ENCODE measurements at regions not wholly inside any gene's neighbourhood (a gene's known extent, or its start where the extent isn't known, plus 50 kb on each side); places are given as distances from the start of the nearest gene placed in this dataset.
"Not testable (repeated sequence)": the region's sequence is repeated elsewhere in the genome, so short reads cannot be mapped to it uniquely, and the experiment has no call there.

DNA sequence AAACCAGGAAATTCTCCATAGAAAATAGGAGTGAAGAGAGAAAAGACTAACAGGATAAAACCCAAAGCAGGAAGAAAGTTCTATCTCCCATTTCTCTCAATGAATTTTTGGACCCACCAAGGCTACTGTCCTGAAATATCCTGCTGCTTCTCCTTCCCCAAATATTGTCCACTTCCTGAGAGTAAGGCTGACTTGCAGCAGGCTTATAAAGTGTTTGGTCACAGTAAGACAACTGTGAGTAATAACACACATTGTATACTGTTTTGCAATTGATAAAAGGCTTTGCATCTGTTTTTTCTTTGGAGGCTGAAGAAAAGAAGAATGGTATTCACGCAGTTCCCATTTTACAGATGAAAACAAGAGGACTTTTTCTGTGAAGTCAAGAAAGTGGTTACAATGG is 52.8 kb downstream of the FOXD4L6 start:
- H3K36me3 ChIP-seq; H3K27ac ChIP-seq (replicated peaks in 1 of 4); intact Hi-C loops (cut with DNase I); H3K4me3 ChIP-seq; H3K9me3 ChIP-seq; DNase-seq (ENCODE audit: extremely low spot score): not testable (repeated sequence)
- WGBS = 64% methylated on average over 1 of the region's 1 CpG
- peaks cover 0 to 36% (median 0%) of the 10 kb centered on the region in 4 donors for H3K27me3 ChIP-seq
- peaks cover 3 to 21% (median 13%) of the 10 kb centered on the region in 4 donors for H3K4me1 ChIP-seq

DNA sequence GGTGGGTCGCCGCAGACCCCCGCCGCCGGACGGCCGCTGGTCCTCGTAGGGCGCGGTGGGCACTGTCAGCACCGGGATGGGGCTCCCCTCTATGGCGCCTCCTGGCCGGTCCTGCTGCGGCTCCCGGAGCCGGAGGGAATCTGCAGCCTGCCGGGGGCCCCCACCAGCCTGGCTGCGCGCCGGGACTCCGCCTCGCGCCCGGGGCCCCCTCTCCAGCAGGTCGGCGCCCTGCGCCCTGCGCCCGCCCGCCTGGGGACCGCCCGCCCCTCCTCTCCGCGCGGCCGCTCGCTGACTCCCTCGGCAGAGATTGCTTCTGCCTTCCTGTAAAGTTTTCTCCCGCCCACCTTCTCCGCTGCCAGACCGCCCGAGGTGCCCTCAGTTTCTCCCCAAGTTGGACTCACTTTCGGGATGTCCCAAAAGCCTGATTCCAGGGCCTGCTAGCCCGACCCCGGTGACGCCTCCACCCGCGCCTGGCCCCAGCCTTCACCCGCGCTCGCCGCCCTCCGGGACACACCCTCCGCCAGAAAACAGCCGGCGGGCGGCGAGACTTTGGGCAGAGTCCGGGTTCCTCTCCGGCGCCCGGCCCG is 54.0 kb downstream of the FOXD4L6 start:
- Histone ChIP-seq H3K27me3 (peaks cover 0 to 31% (median 0%) of the 10 kb centered on the region in 4 donors), H3K27ac (replicated peaks in 1 of 4) (peak overlapping the region; percentile 53 to 68 (median 63)), H3K4me1 (peaks cover 3 to 21% (median 13%) of the 10 kb centered on the region in 4 donors), H3K4me3 (peak overlapping the region; percentile 61 to 74 (median 66))
- peak; percentile 89 for DNase-seq (ENCODE audit: extremely low spot score)
- intact Hi-C loops (cut with DNase I); H3K9me3 ChIP-seq; H3K36me3 ChIP-seq: not testable (repeated sequence)
- WGBS = 3% methylated on average over 45 of the region's 63 CpGs

DNA sequence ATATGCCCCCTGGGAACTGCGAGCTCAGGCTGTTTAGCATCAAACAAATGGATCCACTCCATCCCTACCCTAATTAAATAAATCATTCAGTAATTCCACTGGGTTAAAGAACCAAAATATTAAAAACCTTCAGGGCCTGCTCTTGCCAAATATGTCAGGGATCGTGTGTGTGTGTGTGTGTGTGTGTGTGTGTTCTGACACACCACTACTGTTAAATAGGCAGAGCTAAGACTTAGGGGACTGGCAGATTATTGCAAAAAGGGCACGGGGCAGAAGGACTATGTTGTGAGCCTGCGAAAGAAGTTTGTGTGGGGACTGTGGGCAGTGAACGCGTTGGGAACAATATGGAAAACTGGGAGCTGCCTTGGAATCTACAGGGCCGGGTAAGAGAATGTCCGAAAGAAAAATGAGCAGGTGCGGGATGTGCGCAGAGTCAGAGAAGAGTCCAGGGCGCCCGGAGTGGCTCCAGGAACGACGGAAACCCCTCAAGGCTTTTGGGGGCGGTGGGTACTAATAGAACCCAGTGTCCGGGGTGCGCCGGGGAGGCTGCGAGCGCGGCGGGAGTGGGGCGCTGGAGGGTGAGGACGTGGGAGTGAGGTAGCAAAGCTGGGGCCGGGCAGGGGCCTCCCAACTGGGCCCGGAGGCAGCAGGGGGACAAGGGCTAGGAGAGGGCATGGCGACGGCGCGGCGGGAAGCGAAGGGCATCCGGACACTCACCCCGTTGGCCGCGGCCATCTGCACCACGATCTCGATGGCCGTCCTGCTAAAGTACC is 54.8 kb downstream of the FOXD4L6 start:
- H3K36me3 ChIP-seq; H3K9me3 ChIP-seq; intact Hi-C loops (cut with DNase I); DNase-seq (ENCODE audit: extremely low spot score): not testable (repeated sequence)
- Histone ChIP-seq H3K27ac (replicated peaks in 1 of 4) (peak overlapping the region; percentile 53 to 68 (median 63)), H3K27me3 (peaks cover 0 to 29% (median 0%) of the 10 kb centered on the region in 4 donors), H3K4me3 (peak overlapping the region; percentile 61 to 74 (median 66)), H3K4me1 (peaks cover 3 to 21% (median 13%) of the 10 kb centered on the region in 4 donors)
- WGBS = 23% methylated on average over 39 of the region's 39 CpGs

DNA sequence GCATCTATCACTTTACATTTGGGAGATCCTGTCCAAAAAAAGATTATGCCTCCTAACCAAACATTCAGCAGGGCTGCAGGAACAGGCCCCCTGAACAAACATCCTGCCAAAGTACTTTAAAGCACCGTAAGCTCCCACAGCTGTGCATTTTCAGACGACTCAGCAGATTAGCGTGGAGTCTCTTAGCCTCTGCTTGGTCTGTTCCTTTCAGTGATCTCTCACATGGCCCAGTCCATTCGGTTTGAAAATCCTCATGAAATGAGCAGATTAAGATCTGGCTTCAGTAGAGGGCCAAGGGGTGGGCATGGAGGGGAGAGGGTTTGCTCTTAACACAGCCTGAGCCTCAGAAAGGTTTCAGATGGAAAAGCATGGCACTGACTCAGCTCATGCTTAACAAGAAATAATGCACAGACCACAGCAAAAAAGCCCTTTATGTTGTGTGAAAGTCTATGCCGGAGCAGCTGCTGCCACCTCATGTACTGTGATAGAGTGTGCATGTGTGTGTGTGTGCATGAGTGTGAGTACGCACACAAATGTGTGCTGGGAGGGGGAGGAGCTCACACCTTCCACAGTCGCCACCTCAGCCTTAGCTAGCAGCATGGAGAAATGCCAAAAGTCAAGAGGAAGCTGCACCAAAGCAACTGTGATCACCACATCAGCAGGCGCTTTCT is 64.2 kb downstream of the FOXD4L6 start:
- H3K4me1 ChIP-seq; intact Hi-C loops (cut with DNase I); H3K27me3 ChIP-seq; H3K27ac ChIP-seq (replicated peaks in 1 of 4); H3K4me3 ChIP-seq; H3K9me3 ChIP-seq; H3K36me3 ChIP-seq: not testable (repeated sequence)
- peak; percentile 88 for DNase-seq (ENCODE audit: extremely low spot score)
- 26% methylated on average over 5 of the region's 8 CpGs for WGBS

DNA sequence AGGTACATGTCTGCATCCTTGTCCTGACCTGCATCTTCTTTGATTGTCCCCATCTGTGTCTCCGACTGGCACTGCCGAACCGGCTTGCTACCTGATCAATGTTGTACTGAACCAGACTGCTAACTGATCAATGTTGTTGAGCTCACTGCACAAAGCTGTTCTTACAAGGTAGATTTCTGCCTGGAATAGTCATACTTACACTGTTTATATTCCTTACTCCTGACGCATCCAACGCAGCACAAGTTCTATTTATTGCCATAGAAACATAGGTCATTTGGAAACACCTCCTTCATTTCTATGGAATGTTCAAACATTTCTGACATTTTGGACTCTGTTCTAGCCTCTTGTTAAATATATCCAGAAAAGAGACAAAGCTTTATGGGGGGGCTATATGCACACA is 65.2 kb downstream of the FOXD4L6 start:
- DNase-seq (ENCODE audit: extremely low spot score); H3K4me3 ChIP-seq; H3K4me1 ChIP-seq; H3K27me3 ChIP-seq; H3K27ac ChIP-seq (replicated peaks in 1 of 4); H3K36me3 ChIP-seq; H3K9me3 ChIP-seq; intact Hi-C loops (cut with DNase I): not testable (repeated sequence)
- 67% methylated on average over 5 of the region's 5 CpGs for WGBS

DNA sequence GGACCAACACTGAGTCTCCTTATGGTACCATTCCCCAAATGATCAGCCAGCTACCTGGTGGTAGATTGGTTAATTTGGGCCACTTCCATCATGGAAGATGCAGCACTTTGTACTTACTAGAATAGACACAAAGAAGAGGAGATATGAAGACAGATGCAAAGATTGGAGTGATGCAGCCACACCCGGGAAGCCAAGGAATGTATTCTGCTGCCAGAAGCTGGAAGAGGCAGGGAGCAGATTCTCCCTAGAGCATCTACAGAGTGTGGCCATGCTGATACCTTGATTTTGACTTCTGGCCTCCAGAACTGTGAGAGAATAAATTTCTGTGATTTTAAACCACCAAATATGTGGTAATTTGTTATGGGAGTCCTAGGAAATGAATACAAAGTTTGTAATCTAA is 68.9 kb downstream of the FOXD4L6 start:
- H3K36me3 ChIP-seq; DNase-seq (ENCODE audit: extremely low spot score); H3K27me3 ChIP-seq; H3K4me1 ChIP-seq; H3K9me3 ChIP-seq; H3K4me3 ChIP-seq; intact Hi-C loops (cut with DNase I); H3K27ac ChIP-seq (replicated peaks in 1 of 4): not testable (repeated sequence)
- WGBS = 91% methylated on average over 1 of the region's 1 CpG

DNA sequence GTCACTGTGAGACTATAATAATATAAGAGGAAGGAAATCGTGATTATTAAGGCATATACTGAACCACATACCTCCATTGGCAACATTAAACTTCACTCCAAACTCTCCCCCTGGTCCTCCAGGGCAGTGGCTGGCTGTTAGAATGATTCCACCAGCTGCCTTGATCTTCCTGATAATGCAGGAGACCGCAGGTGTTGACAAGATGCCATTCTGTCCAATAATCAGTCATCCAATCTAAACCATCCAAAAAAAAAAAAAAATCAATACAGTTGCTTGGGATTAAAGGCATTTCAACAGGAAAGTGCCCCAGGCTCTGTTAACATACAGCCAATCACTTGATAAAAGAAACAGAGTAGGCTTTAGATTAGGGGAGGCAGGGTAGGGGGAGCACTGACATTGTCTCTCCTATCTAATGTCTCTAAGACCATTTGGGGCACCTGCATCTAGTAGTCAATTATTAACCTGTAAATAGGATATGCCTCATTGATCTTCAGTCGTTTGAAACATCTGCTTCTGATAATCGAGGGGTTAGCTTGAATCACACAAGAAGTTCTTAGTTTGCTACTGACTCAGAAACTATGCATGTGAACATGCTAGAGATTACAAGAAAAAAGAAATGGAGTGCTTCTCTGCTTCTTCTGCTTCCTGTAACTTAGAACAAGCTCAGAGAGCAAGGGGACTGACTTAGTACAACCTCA is 74.7 kb downstream of the FOXD4L6 start:
- intact Hi-C loops (cut with DNase I); DNase-seq (ENCODE audit: extremely low spot score); H3K36me3 ChIP-seq; H3K4me1 ChIP-seq; H3K27ac ChIP-seq (replicated peaks in 1 of 4); H3K27me3 ChIP-seq; H3K9me3 ChIP-seq; H3K4me3 ChIP-seq: not testable (repeated sequence)
- 81% methylated on average over 4 of the region's 4 CpGs for WGBS

- H3K27ac ChIP-seq (replicated peaks in 1 of 4); H3K36me3 ChIP-seq; DNase-seq (ENCODE audit: extremely low spot score); H3K4me3 ChIP-seq; H3K9me3 ChIP-seq; intact Hi-C loops (cut with DNase I); H3K4me1 ChIP-seq; H3K27me3 ChIP-seq: not testable (repeated sequence)
- WGBS = 82% methylated on average over 2 of the region's 2 CpGs
Measured at GRCh38 chr9:41048672-41049071, 79.8 kb downstream of the FOXD4L6 start.

DNA sequence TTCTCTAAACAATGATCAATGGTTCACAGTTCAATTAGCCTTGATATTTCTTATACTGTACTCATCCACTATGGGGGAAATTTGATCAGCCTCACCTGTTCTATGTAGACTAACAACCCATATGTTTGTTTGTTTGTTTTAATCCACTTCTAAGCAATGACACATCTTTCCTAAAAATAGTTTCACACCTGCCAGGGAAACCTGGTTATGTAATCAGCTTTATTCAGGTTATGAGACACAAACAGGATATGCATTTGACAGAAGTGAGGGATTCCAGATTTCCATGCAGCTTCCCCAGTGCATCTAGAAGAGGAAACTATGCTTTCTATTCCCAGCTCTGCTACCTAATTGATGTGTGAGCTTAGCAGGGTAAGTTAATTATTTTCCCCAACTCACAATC is 80.7 kb downstream of the FOXD4L6 start:
- H3K36me3 ChIP-seq; H3K4me3 ChIP-seq; DNase-seq (ENCODE audit: extremely low spot score); intact Hi-C loops (cut with DNase I); H3K9me3 ChIP-seq; H3K4me1 ChIP-seq; H3K27me3 ChIP-seq; H3K27ac ChIP-seq (replicated peaks in 1 of 4): not testable (repeated sequence)

DNA sequence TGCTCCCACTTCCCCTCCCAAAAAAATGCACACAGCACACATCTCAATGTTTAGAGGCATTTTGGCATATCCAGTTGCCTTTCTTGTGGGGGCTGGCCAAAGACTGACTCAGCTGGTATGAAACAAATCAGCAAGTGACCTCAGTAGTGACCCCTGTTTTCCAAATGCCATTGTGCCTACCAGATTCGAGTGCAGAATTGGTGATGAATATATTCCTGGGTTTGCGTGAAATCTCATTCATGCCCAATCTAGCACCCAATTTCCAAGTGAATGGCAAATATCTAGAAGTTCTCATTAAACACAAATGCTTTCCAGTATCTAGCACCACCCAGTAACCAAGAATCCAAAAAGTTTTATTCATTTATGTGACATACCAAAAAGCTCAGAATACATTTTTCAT is 83.6 kb downstream of the FOXD4L6 start:
- intact Hi-C loops (cut with DNase I); H3K27ac ChIP-seq (replicated peaks in 1 of 4); H3K4me1 ChIP-seq; H3K36me3 ChIP-seq; H3K4me3 ChIP-seq; H3K9me3 ChIP-seq; DNase-seq (ENCODE audit: extremely low spot score); H3K27me3 ChIP-seq: not testable (repeated sequence)
- 95% methylated on average over 2 of the region's 2 CpGs for WGBS

DNA sequence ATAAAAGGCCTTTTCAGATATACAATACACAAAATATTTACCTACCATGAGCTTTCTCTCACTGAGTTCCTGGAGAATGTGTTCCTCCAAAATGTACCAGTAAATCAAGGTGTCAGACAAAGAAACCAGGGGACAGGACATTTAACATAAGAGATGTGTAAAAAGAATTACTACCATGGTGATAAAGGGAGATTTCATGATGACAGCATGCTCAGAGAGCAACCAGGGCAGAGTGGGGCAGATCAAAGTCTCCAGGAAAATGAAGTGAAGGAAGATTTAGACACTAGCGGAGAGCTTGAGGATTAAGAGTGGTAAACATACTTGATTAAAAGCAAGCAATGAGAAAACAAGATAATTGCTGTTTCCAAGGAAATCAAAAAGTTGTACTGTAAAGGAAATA is 85.0 kb downstream of the FOXD4L6 start:
- H3K36me3 ChIP-seq = peaks cover 0 to 20% (median 8%) of the 10 kb centered on the region in 4 donors
- no CpG with 5 or more reads among the region's 1 CpG for WGBS
- H3K27ac ChIP-seq (replicated peaks in 1 of 4); H3K27me3 ChIP-seq; H3K4me3 ChIP-seq; H3K4me1 ChIP-seq; intact Hi-C loops (cut with DNase I); DNase-seq (ENCODE audit: extremely low spot score); H3K9me3 ChIP-seq: not testable (repeated sequence)

- H3K9me3 ChIP-seq; H3K4me3 ChIP-seq; H3K27ac ChIP-seq (replicated peaks in 1 of 4); H3K4me1 ChIP-seq; H3K27me3 ChIP-seq; DNase-seq (ENCODE audit: extremely low spot score); intact Hi-C loops (cut with DNase I): not testable (repeated sequence)
- WGBS = 70% methylated on average over 4 of the region's 4 CpGs
- H3K36me3 ChIP-seq = peaks cover 0 to 22% (median 8%) of the 10 kb centered on the region in 4 donors
Measured at GRCh38 chr9:41042111-41042510, 86.4 kb downstream of the FOXD4L6 start.

Measured in esophagus muscularis mucosa (tissue), 4 donors.